ENCODE measurements at regions not wholly inside any gene's neighbourhood (a gene's known extent, or its start where the extent isn't known, plus 50 kb on each side); places are given as distances from the start of the nearest gene placed in this dataset.

DNA sequence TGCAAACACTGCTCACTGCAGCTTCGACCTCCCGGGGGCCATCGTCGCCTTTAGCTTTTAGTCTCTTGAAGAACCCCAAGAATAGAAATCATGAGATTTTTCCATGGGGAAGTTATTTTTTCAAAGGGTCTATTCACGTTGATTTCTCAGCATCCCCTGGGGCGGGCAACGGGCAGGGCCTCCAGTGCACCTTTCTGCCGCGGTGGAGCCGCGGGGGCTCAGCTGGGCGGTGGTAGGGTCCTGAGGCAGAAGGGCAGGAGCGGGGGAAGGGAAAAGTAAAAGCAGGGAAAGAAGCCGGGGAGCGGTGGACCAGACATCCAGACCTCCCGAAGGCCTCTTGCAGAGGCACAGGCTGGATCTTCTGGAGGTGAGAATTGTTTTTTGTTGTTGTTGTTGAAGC lies 253.8 kb downstream of the FAM72C start:
- TF ChIP-seq, protein P1, sequence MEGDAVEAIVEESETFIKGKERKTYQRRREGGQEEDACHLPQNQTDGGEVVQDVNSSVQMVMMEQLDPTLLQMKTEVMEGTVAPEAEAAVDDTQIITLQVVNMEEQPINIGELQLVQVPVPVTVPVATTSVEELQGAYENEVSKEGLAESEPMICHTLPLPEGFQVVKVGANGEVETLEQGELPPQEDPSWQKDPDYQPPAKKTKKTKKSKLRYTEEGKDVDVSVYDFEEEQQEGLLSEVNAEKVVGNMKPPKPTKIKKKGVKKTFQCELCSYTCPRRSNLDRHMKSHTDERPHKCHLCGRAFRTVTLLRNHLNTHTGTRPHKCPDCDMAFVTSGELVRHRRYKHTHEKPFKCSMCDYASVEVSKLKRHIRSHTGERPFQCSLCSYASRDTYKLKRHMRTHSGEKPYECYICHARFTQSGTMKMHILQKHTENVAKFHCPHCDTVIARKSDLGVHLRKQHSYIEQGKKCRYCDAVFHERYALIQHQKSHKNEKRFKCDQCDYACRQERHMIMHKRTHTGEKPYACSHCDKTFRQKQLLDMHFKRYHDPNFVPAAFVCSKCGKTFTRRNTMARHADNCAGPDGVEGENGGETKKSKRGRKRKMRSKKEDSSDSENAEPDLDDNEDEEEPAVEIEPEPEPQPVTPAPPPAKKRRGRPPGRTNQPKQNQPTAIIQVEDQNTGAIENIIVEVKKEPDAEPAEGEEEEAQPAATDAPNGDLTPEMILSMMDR (conservative IDR thresholded peaks at IDR 0.05): no peak
- TF ChIP-seq ZFX (IDR thresholded peaks at IDR 0.05): no peak
